ENCODE measurements at regions not wholly inside any gene's neighbourhood (a gene's known extent, or its start where the extent isn't known, plus 50 kb on each side); places are given as distances from the start of the nearest gene placed in this dataset.

- Histone ChIP-seq H3K9me2 (replicated peaks; ENCODE audit: insufficient read depth) (no peaks in the 10 kb centered on the region), H3K4me1 (ENCODE audit: insufficient read depth) (no peaks in the 10 kb centered on the region), H3K27me3 (no peaks in the 10 kb centered on the region), H4K20me1 (ENCODE audit: insufficient read depth, poor library complexity, severe bottlenecking) (no peaks in the 10 kb centered on the region), H3K36me3 (replicated peaks; ENCODE audit: insufficient read depth, low read depth) (no peaks in the 10 kb centered on the region), H3K4me2 (no peak overlapping the region), H3K79me2 (no peaks in the 10 kb centered on the region), H2AFZ (no peak overlapping the region), H3K9me3 (ENCODE audit: low read depth) (no peaks in the 10 kb centered on the region), H3K4me3 (no peak overlapping the region), H3K27ac (no peak overlapping the region)
- TF ChIP-seq CTCF (IDR thresholded peaks at IDR 0.05; ENCODE audit: poor library complexity) (no peak), EZH2 (IDR thresholded peaks at IDR 0.05; ENCODE audit: borderline replicate concordance) (no peak), EZH2phosphoT487 (IDR thresholded peaks at IDR 0.05; ENCODE audit: low read depth, severe bottlenecking, unreplicated experiment) (no peak)
- DNase-seq (ENCODE audit: low spot score) = no peak
- WGBS (ENCODE audit: low lambda C conversion rate, missing lambda C conversion rate) = 100% methylated on average over 2 of the region's 2 CpGs
Observed at GRCh38 chr9:81122749-81123148, 566.6 kb downstream of the TLE1 start.

- no peak overlapping the region for H3K4me2 ChIP-seq
- DNase-seq (ENCODE audit: low spot score) = no peak
Observed at GRCh38 chr9:81119591-81119990, 569.8 kb downstream of the TLE1 start.

GRCh38 chr9:81118416-81118815, 570.9 kb downstream of the TLE1 start:
- 91% methylated on average over 1 of the region's 1 CpG for WGBS (ENCODE audit: low lambda C conversion rate, missing lambda C conversion rate)
- Histone ChIP-seq H3K27me3 (no peaks in the 10 kb centered on the region), H3K4me3 (no peak overlapping the region), H3K79me2 (no peaks in the 10 kb centered on the region), H3K36me3 (replicated peaks; ENCODE audit: insufficient read depth, low read depth) (no peaks in the 10 kb centered on the region), H4K20me1 (ENCODE audit: insufficient read depth, poor library complexity, severe bottlenecking) (no peaks in the 10 kb centered on the region), H3K4me1 (ENCODE audit: insufficient read depth) (peaks cover 10% of the 10 kb centered on the region), H3K9me3 (ENCODE audit: low read depth) (no peaks in the 10 kb centered on the region), H3K9me2 (replicated peaks; ENCODE audit: insufficient read depth) (no peaks in the 10 kb centered on the region), H2AFZ (no peak overlapping the region), H3K27ac (no peak overlapping the region), H3K4me2 (no peak overlapping the region)
- TF ChIP-seq EZH2 (IDR thresholded peaks at IDR 0.05; ENCODE audit: borderline replicate concordance) = no peak
- TF ChIP-seq CTCF (IDR thresholded peaks at IDR 0.05; ENCODE audit: poor library complexity) = no peak
- no peak for TF ChIP-seq EZH2phosphoT487 (IDR thresholded peaks at IDR 0.05; ENCODE audit: low read depth, severe bottlenecking, unreplicated experiment)
- no peak for DNase-seq (ENCODE audit: low spot score)

More at GRCh38 chr9:81119591-81119990, 569.8 kb downstream of the TLE1 start:
- Histone ChIP-seq H3K36me3 (replicated peaks; ENCODE audit: insufficient read depth, low read depth) (no peaks in the 10 kb centered on the region), H4K20me1 (ENCODE audit: insufficient read depth, poor library complexity, severe bottlenecking) (no peaks in the 10 kb centered on the region), H2AFZ (no peak overlapping the region), H3K9me3 (ENCODE audit: low read depth) (no peaks in the 10 kb centered on the region), H3K4me3 (no peak overlapping the region), H3K79me2 (no peaks in the 10 kb centered on the region), H3K4me1 (ENCODE audit: insufficient read depth) (peaks cover 10% of the 10 kb centered on the region), H3K27me3 (no peaks in the 10 kb centered on the region), H3K9me2 (replicated peaks; ENCODE audit: insufficient read depth) (no peaks in the 10 kb centered on the region), H3K27ac (no peak overlapping the region)
- 86% methylated on average over 1 of the region's 1 CpG for whole genome bisulfite sequencing (ENCODE audit: low lambda C conversion rate, missing lambda C conversion rate)
- TF ChIP-seq CTCF (IDR thresholded peaks at IDR 0.05; ENCODE audit: poor library complexity) = no peak
- TF ChIP-seq EZH2 (IDR thresholded peaks at IDR 0.05; ENCODE audit: borderline replicate concordance) = no peak
- TF ChIP-seq EZH2phosphoT487 (IDR thresholded peaks at IDR 0.05; ENCODE audit: low read depth, severe bottlenecking, unreplicated experiment) = no peak

Measured in hepatocyte (in vitro differentiated cells).